WTC11 (cell line): ENCODE measurements at regions not wholly inside any gene's neighbourhood (a gene's known extent, or its start where the extent isn't known, plus 50 kb on each side); places are given as distances from the start of the nearest gene placed in this dataset.

Experiments
- CTCF ChIP-seq: fragments of 200-600 bp; IDR thresholded peaks from 2 replicates; pipeline ENCODE4 v1.8.0; 2022; ENCODE audit warnings: antibody characterized with exemption
- JUN ChIP-seq: sonication (generic); formaldehyde crosslinking; IDR thresholded peaks from 2 replicates; pipeline ENCODE4 v1.8.0; 2023; ENCODE audit warnings: mild to moderate bottlenecking, missing genetic modification reagents
- TCF7 ChIP-seq: sonication (generic); formaldehyde crosslinking; IDR thresholded peaks from 2 replicates; pipeline ENCODE4 v1.8.0; 2022; ENCODE audit warnings: mild to moderate bottlenecking, low read depth, missing genetic modification reagents, moderate library complexity
- TF ChIP-seq, protein P1 (sequence below): sonication (generic); formaldehyde crosslinking; IDR thresholded peaks from 2 replicates; pipeline ENCODE4 v1.8.1; 2022; ENCODE audit warnings: low read depth, mild to moderate bottlenecking, moderate library complexity, missing genetic modification reagents, borderline replicate concordance
- TF ChIP-seq, protein P2 (sequence below): sonication (generic); formaldehyde crosslinking; IDR thresholded peaks from 2 replicates; pipeline ENCODE4 v1.8.0; 2023; ENCODE audit warnings: missing genetic modification reagents

- TF ChIP-seq CTCF (no peak), TCF7 (CRISPR knock-in tag) (no peak), JUN (no peak)
- TF ChIP-seq, protein P1, sequence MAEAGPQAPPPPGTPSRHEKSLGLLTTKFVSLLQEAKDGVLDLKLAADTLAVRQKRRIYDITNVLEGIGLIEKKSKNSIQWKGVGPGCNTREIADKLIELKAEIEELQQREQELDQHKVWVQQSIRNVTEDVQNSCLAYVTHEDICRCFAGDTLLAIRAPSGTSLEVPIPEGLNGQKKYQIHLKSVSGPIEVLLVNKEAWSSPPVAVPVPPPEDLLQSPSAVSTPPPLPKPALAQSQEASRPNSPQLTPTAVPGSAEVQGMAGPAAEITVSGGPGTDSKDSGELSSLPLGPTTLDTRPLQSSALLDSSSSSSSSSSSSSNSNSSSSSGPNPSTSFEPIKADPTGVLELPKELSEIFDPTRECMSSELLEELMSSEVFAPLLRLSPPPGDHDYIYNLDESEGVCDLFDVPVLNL (CRISPR knock-in tag), result no peak
- TF ChIP-seq, protein P2, sequence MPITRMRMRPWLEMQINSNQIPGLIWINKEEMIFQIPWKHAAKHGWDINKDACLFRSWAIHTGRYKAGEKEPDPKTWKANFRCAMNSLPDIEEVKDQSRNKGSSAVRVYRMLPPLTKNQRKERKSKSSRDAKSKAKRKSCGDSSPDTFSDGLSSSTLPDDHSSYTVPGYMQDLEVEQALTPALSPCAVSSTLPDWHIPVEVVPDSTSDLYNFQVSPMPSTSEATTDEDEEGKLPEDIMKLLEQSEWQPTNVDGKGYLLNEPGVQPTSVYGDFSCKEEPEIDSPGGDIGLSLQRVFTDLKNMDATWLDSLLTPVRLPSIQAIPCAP (CRISPR knock-in tag), result no peak
Measured at GRCh38 chr12:30153981-30154380, 370.2 kb upstream of the TMTC1 start.
